A673 (cell line): ENCODE measurements at regions not wholly inside any gene's neighbourhood (a gene's known extent, or its start where the extent isn't known, plus 50 kb on each side); places are given as distances from the start of the nearest gene placed in this dataset.

ENCODE experiments used
- BruUV-seq: library from RNA; stranded (reverse); fragments of 400-500 nt; replicated peaks from 2 replicates; lab custom pipeline; 2021; lab: Mats Ljungman, UMichigan
- CTCF ChIA-PET: fragments of 300-600 bp; sonication (Branson Sonifier 250); formaldehyde crosslinking; loops from one replicate; lab custom pipeline; 2022; ENCODE audit warnings: antibody characterized with exemption; lab: Charles Lee
- POLR2A ChIA-PET: fragments of 300-600 bp; sonication (Branson Sonifier 250); formaldehyde crosslinking; loops from one replicate; lab custom pipeline; 2022; ENCODE audit warnings: antibody characterized with exemption; ENCODE audit not compliant: low non-redundant PET; lab: Charles Lee
- DNase-seq: peaks from one replicate; pipeline ENCODE4 v3.0.0-alpha.2; 2015; ENCODE audit warnings: low spot score
- H3K27ac ChIP-seq: fragments of 200-600 bp; sonication (generic); 2 replicates; pipeline ENCODE4 v1.5.1; 2016; ENCODE audit warnings: mixed run types, low read depth, mild to moderate bottlenecking, mixed read lengths, antibody characterized with exemption, low read length; ENCODE audit not compliant: poor library complexity, severe bottlenecking
- H3K27me3 ChIP-seq: fragments of 200-600 bp; sonication (generic); replicated peaks from 2 replicates; pipeline ENCODE4 v1.6.1; 2017; ENCODE audit warnings: mixed run types, low read depth, mild to moderate bottlenecking, mixed read lengths, antibody characterized with exemption, low read length; ENCODE audit not compliant: insufficient read depth, poor library complexity
- H3K36me3 ChIP-seq: fragments of 200-600 bp; sonication (generic); 2 replicates; pipeline ENCODE4 v1.6.1; 2016; ENCODE audit warnings: mixed run types, mild to moderate bottlenecking, mixed read lengths, antibody characterized with exemption, low read length; ENCODE audit not compliant: insufficient read depth, poor library complexity, severe bottlenecking
- H3K4me1 ChIP-seq: fragments of 200-600 bp; sonication (generic); 2 replicates; pipeline ENCODE4 v1.6.1; 2017; ENCODE audit warnings: mixed run types, mild to moderate bottlenecking, mixed read lengths, antibody characterized with exemption, low read length; ENCODE audit not compliant: insufficient read depth, poor library complexity, severe bottlenecking
- H3K4me3 ChIP-seq: fragments of 200-600 bp; sonication (generic); 2 replicates; pipeline ENCODE4 v1.5.1; 2016; ENCODE audit warnings: low read depth, mixed run types, mild to moderate bottlenecking, mixed read lengths, low read length; ENCODE audit not compliant: poor library complexity, severe bottlenecking
- H3K9me3 ChIP-seq: fragments of 200-600 bp; sonication (generic); 2 replicates; pipeline ENCODE4 v1.6.1; 2016; ENCODE audit warnings: mixed run types, low read depth, mild to moderate bottlenecking, mixed read lengths, antibody characterized with exemption, low read length; ENCODE audit not compliant: poor library complexity, severe bottlenecking
- EZH2 ChIP-seq: fragments of 200-600 bp; sonication (generic); IDR thresholded peaks from 2 replicates; pipeline ENCODE4 v1.6.1; 2017; ENCODE audit warnings: borderline replicate concordance, low read depth, mild to moderate bottlenecking, mixed read lengths, antibody characterized with exemption, low read length; ENCODE audit not compliant: poor library complexity, severe bottlenecking
- intact Hi-C: fragments of 100-400 bp; cut with micrococcal nuclease; formaldehyde crosslinking; loops from one replicate; pipeline ENCODE4 v1.10.0; 2022; ENCODE audit not compliant: unreplicated experiment
- TF ChIP-seq, protein P1 (sequence below): fragments of 300-800, 200-600 bp; sonication (generic); conservative IDR thresholded peaks from 2 replicates; pipeline ENCODE4 v1.5.1; 2017; ENCODE audit warnings: low read depth, mild to moderate bottlenecking, antibody characterized with exemption, low read length, moderate library complexity, mixed read lengths

DNA sequence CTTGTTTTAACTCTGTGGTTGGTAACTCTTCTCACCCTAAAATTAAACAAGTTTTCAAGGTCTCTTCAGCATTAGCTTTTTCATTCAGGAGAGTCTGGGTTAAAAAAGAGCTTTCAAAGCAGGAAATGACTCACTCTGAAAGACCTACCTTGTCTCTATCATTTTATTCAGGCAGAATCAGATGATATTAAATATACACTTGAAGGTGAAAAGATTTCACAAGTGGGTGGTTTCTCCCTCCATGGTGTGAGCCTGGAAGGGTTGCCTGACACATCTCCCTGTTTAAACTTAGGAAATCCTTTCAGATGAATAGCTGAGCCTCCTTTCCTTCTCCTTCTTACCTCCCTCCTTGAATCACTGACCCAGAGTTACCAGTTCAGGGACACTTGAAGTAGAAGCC lies 1402.0 kb upstream of the PIK3C3 start:
- H3K27ac ChIP-seq = no peak overlapping the region
- intact Hi-C loops = no loop called here
- no peaks in the 10 kb centered on the region for H3K4me1 ChIP-seq
- ChIA-PET POLR2A (no interaction called here), CTCF (no interaction called here)
- no peaks in the 10 kb centered on the region for H3K9me3 ChIP-seq
- no peak for DNase-seq
- no TSS peak for BruUV-seq
- TF ChIP-seq, protein P1, sequence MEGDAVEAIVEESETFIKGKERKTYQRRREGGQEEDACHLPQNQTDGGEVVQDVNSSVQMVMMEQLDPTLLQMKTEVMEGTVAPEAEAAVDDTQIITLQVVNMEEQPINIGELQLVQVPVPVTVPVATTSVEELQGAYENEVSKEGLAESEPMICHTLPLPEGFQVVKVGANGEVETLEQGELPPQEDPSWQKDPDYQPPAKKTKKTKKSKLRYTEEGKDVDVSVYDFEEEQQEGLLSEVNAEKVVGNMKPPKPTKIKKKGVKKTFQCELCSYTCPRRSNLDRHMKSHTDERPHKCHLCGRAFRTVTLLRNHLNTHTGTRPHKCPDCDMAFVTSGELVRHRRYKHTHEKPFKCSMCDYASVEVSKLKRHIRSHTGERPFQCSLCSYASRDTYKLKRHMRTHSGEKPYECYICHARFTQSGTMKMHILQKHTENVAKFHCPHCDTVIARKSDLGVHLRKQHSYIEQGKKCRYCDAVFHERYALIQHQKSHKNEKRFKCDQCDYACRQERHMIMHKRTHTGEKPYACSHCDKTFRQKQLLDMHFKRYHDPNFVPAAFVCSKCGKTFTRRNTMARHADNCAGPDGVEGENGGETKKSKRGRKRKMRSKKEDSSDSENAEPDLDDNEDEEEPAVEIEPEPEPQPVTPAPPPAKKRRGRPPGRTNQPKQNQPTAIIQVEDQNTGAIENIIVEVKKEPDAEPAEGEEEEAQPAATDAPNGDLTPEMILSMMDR = no peak
- no peak for TF ChIP-seq EZH2
- no peaks in the 10 kb centered on the region for H3K27me3 ChIP-seq
- no peaks in the 10 kb centered on the region for H3K36me3 ChIP-seq
- no peak overlapping the region for H3K4me3 ChIP-seq

DNA sequence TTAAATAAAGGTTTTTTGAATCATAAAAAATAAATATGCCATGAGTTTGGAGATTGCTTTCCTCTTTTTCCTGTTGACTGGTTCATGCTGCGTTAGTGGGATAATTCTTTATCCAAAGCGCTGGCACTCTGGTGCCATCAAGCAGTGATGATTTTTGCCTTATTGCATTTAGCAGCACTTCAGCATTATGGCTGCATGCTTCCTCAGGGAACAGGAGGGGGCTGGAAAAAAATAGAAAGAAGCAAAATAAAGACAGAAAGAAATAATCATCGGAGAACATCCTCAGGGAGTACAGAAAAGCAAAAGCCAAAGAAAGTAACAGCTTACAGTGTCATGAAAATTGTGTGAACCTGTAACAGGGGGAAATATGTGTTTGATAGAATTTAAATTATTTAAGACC lies 1408.2 kb upstream of the PIK3C3 start:
- no peak overlapping the region for H3K27ac ChIP-seq
- H3K27me3 ChIP-seq = peaks cover 4% of the 10 kb centered on the region
- no peak for DNase-seq
- ChIA-PET CTCF (no interaction called here), POLR2A (no interaction called here)
- TF ChIP-seq, protein P1 = no peak
- no peak for TF ChIP-seq EZH2
- BruUV-seq = no TSS peak
- no peaks in the 10 kb centered on the region for H3K4me1 ChIP-seq
- H3K9me3 ChIP-seq = no peaks in the 10 kb centered on the region
- intact Hi-C loops = no loop called here
- no peaks in the 10 kb centered on the region for H3K36me3 ChIP-seq
- H3K4me3 ChIP-seq = no peak overlapping the region

DNA sequence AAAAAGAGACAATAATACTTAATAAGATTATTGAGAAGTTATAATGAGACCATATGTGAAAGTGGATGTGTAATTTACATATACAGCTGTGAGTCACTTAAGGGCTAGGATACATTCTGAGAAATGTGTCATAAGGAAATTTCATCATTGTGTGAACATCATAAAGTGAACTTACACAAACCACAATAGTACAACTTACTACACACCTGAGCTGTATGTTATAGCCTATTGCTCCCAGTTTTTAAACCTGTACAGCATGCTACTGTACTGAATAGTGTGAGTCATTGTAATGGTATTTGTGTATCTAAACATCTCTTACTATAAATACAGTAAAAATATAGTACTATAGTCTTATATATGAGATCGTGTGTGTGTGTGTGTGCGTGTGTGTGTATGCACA lies 1420.3 kb upstream of the PIK3C3 start:
- CTCF ChIA-PET = no interaction called here
- POLR2A ChIA-PET = no interaction called here
- Histone ChIP-seq H3K9me3 (no peaks in the 10 kb centered on the region), H3K27ac (no peak overlapping the region), H3K4me1 (no peaks in the 10 kb centered on the region), H3K27me3 (no peaks in the 10 kb centered on the region), H3K4me3 (no peak overlapping the region), H3K36me3 (no peaks in the 10 kb centered on the region)
- intact Hi-C loops = no loop called here
- TF ChIP-seq, protein P1 = no peak
- no peak for TF ChIP-seq EZH2
- BruUV-seq = no TSS peak
- DNase-seq = no peak

DNA sequence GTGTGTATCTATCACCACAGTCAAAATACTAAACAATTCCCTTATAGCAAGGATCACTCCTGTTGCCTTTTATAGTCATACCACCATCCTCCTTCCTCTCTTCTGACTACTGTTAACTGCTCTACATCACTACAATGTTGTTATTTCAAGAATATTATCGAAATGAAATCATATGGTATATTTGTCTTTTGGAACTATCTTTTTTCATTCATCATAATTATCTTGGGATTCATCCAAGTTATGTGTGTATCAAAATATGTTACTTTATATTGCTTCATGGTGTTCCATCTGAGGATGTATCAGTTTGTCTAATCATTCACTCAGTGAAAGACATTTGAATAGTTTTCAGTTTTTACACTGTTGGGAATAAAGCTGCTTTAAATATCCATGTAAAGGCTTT lies 1423.0 kb upstream of the PIK3C3 start:
- H3K4me3 ChIP-seq = no peak overlapping the region
- H3K9me3 ChIP-seq = no peaks in the 10 kb centered on the region
- no peak for DNase-seq
- TF ChIP-seq, protein P1 = no peak
- no peak for TF ChIP-seq EZH2
- no peaks in the 10 kb centered on the region for H3K27me3 ChIP-seq
- intact Hi-C loops = no loop called here
- no peaks in the 10 kb centered on the region for H3K36me3 ChIP-seq
- no TSS peak for BruUV-seq
- no peaks in the 10 kb centered on the region for H3K4me1 ChIP-seq
- H3K27ac ChIP-seq = no peak overlapping the region
- POLR2A ChIA-PET = no interaction called here
- CTCF ChIA-PET = no interaction called here
